Stimulated activated CD8-positive, alpha-beta memory T cell treated with anti-CD3 and anti-CD28 coated beads, Interleukin-2, amount 100 ng/mL, for 48 hours (primary cell): ENCODE measurements at regions not wholly inside any gene's neighbourhood (a gene's known extent, or its start where the extent isn't known, plus 50 kb on each side); places are given as distances from the start of the nearest gene placed in this dataset.
A peak's percentile ranks its signal among the peaks of the same experiment; 100 is the strongest.

Experiments
- DNase-seq, 2 donors: peaks; one replicate each; pipeline ENCODE4 v3.0.0-alpha.2; 2020; ENCODE audit warnings: low read depth in 2 of 2

- no peak for DNase-seq
Measured at GRCh38 chr15:70306582-70306981, 208.9 kb upstream of the TLE3 start.

- DNase-seq = no peak
Measured at GRCh38 chr15:70306081-70306480, 208.4 kb upstream of the TLE3 start.

- DNase-seq = no peak
Measured at GRCh38 chr15:70303981-70304380, 206.3 kb upstream of the TLE3 start.

GRCh38 chr15:70302360-70302759, 204.6 kb upstream of the TLE3 start:
- DNase-seq = no peak

- DNase-seq = no peak
Measured at GRCh38 chr15:70301396-70301795, 203.7 kb upstream of the TLE3 start.

GRCh38 chr15:70299931-70300869, 202.5 kb upstream of the TLE3 start:
- peak; percentile 58 to 70 for DNase-seq

- DNase-seq = no peak
Measured at GRCh38 chr15:70297465-70298058, 199.8 kb upstream of the TLE3 start.

- DNase-seq = no peak
Measured at GRCh38 chr15:70294731-70295305, 197.1 kb upstream of the TLE3 start.

- no peak for DNase-seq
Measured at GRCh38 chr15:70293591-70294470, 196.1 kb upstream of the TLE3 start.

- DNase-seq = no peak
Measured at GRCh38 chr15:70293138-70293537, 195.4 kb upstream of the TLE3 start.

- no peak for DNase-seq
Measured at GRCh38 chr15:70292076-70292760, 194.5 kb upstream of the TLE3 start.

DNA sequence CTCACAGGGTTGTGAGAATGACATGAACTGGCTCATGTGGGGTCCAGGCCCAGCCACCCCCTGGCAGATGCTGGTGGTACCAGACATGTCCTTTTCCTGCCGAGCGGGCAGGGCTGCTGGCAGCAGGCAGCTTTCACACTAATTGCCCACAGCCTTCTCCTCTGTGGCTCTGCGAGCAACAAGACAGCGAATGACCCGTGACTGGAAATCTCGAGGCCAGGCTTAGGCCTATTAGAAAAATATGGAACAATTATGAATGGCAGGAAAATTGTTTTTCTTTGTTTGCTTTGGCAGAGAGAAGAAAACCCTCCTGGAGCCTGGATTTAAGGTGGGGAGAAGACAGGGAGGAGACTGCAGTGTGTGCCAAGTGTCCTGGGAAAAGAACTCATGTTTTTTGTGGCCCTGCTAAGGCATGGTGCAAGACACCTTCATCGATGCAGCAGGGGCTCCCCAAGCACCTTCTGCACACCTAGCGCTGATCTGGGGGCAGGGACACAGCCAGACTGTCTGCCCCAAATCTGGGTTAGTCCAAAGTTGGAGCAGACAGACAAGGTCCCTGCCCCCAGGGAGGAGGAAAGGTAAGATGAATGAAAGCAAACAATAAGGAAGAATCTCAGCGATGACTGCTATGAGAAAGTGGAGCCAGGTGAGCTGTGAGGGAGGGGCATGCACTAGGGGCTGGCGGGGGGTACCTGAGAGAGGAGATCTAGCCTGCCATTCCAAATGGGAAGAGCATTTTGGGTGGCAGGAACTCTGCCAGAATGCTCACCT, 193.8 kb upstream of the TLE3 start:
- no peak for DNase-seq

- no peak for DNase-seq
Measured at GRCh38 chr15:70290708-70291107, 193.0 kb upstream of the TLE3 start.

DNA sequence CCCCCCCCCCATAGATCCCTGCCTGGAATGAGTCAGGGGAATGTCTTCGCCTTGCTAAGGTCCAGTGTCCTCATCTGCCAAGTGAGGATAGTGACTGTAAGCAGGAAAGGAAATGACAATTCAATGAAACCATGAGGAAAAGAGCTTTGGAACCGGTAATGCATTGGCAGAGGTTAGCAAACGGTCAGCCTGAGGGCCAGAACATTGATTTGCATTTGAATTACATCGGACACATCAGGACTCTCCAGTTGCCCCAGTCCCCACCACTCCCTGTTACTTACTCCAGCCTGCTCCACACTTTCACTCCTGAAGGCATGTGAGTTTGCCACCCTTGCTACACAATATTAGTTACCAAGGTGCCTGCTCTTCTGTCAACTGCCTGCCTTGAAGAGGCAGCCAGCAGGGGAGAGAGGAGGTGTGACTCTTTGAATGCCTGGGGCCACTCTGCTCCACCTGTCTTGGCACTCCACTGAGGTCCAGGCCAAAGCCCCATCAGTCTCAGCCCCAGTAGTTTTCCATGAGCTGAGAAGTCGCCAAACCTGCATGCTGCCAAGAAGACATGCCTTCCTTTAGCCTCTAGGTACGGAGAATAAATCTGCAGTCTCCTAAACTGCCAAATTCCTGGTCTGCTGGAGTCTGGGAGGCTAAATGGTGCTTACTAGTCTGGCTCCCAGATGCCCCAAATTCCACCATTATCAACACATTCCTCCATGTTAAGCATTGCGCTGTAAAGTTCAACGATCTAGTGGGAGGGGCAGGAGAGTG, 191.7 kb upstream of the TLE3 start:
- no peak for DNase-seq

DNA sequence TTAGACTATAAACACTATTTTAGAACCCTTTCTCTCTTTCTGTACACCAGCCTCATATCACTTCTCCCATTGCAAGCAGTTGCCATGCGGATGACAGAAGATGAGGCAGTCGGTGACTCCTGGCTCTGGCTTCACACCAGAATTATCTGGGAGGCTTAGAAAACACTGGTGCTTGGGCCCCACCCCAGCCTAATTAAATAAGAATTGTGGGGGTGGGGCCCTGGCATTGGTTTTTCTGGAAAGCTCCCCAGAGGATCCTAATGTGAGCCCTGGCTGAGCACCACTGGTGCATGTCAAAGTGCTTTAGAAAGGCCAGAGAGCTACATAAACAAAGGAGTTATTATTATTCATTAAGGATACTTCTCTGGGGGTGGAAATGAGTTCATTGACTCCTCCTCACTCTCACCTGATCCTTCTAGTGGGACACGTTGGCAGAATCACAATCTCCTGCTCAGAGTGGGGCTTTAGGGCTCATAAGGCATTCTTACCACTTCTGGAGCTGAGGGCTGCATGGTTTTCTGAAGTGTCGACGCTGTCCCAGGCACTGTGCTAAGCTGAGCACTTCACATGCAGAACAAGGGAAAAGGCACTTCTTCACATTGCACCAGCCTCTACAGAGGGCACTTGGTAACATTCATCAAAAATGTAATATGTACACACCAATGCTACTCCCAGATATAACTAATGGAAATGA, 188.5 kb upstream of the TLE3 start:
- DNase-seq = no peak

- no peak for DNase-seq
Measured at GRCh38 chr15:70284438-70285214, 186.9 kb upstream of the TLE3 start.

DNA sequence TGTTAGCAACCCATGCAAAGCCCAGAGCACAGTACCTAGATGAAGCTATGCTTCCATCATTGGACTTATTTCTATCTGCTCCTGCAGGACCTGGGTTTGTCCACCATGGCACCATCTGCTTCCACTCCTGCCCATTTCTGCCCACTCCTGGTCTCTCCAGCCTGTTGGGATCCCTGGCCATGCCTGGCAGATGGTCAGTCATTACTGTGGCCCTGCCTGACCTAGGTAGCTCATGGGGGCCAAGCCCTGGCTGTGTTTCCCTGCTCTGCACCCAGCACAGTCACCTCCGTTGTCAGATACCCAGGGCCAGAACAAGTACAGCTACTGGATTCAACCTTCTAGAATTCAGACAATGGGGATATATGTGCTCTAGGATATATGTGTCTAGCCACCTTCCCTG, 185.8 kb upstream of the TLE3 start:
- no peak for DNase-seq

GRCh38 chr15:70281811-70282307, 184.1 kb upstream of the TLE3 start:
- DNase-seq = no peak
